Neural cell (in vitro differentiated cells): ENCODE measurements at regions not wholly inside any gene's neighbourhood (a gene's known extent, or its start where the extent isn't known, plus 50 kb on each side); places are given as distances from the start of the nearest gene placed in this dataset.

Source experiments
- H2AFZ ChIP-seq: fragments of 200-600, 300-800 bp; sonication (generic), shearing (Covaris generic); 2 replicates; pipeline ENCODE4 v1.6.0; 2014; ENCODE audit warnings: low read depth, mild to moderate bottlenecking, antibody characterized with exemption, low read length, moderate library complexity
- H3F3A ChIP-seq: fragments of 200-600 bp; shearing (Covaris generic); 2 replicates; pipeline ENCODE4 v1.6.1; 2016; ENCODE audit warnings: mild to moderate bottlenecking, moderate library complexity, mixed read lengths, antibody characterized with exemption, low read length; ENCODE audit not compliant: insufficient read depth, poor library complexity, severe bottlenecking
- H3K27ac ChIP-seq: fragments of 200-600, 300-800 bp; sonication (generic), shearing (Covaris generic); 2 replicates; pipeline ENCODE4 v1.5.1; 2014; ENCODE audit warnings: mild to moderate bottlenecking, low read length, moderate library complexity
- H3K27me3 ChIP-seq: fragments of 300-800, 200-600 bp; sonication (generic), shearing (Covaris generic); 2 replicates; pipeline ENCODE4 v1.6.0; 2014; ENCODE audit warnings: mild to moderate bottlenecking, low read depth, low read length, moderate library complexity; ENCODE audit not compliant: insufficient read depth
- H3K36me3 ChIP-seq: fragments of 300-800, 200-600 bp; sonication (generic), shearing (Covaris generic); 2 replicates; pipeline ENCODE4 v1.5.1; 2014; ENCODE audit warnings: mild to moderate bottlenecking, antibody characterized with exemption, low read length, moderate library complexity; ENCODE audit not compliant: insufficient read depth
- H3K4me2 ChIP-seq: fragments of 300-800, 200-600 bp; sonication (generic), shearing (Covaris generic); 2 replicates; pipeline ENCODE4 v1.6.0; 2014; ENCODE audit warnings: mild to moderate bottlenecking, low read length
- H3K4me3 ChIP-seq: fragments of 300-800, 200-600 bp; sonication (generic), shearing (Covaris generic); 2 replicates; pipeline ENCODE4 v1.5.1; 2014; ENCODE audit warnings: mild to moderate bottlenecking, low read length, moderate library complexity
- H3K79me2 ChIP-seq: fragments of 200-600 bp; shearing (Covaris generic); replicated peaks from 2 replicates; pipeline ENCODE4 v1.6.0; 2014; ENCODE audit warnings: mild to moderate bottlenecking, low read length, moderate library complexity; ENCODE audit not compliant: insufficient read depth
- H3K9ac ChIP-seq: fragments of 300-800, 200-600 bp; sonication (generic), shearing (Covaris generic); 2 replicates; pipeline ENCODE4 v1.6.1; 2016; ENCODE audit warnings: mild to moderate bottlenecking, low read length, mixed read lengths
- H3K9me2 ChIP-seq: fragments of 200-600 bp; shearing (Covaris generic); 2 replicates; pipeline ENCODE4 v1.6.1; 2016; ENCODE audit warnings: mild to moderate bottlenecking, low read length, mixed read lengths; ENCODE audit not compliant: insufficient read depth
- H3K9me3 ChIP-seq: fragments of 200-600, 300-800 bp; sonication (generic), shearing (Covaris generic); 2 replicates; pipeline ENCODE4 v1.6.1; 2016; ENCODE audit warnings: mild to moderate bottlenecking, mixed run types, low read length, moderate library complexity, mixed read lengths
- H4K20me1 ChIP-seq: fragments of 200-600 bp; shearing (Covaris generic); 2 replicates; pipeline ENCODE4 v1.6.1; 2016; ENCODE audit warnings: mild to moderate bottlenecking, mixed run types; ENCODE audit not compliant: insufficient read depth
- CTCF ChIP-seq: fragments of 450-650 bp; IDR thresholded peaks from 2 replicates; pipeline ENCODE4 v1.5.1; 2014; ENCODE audit warnings: antibody characterized with exemption, mild to moderate bottlenecking, moderate library complexity; ENCODE audit not compliant: poor library complexity, severe bottlenecking
- EP300 ChIP-seq: fragments of 450-650 bp; conservative IDR thresholded peaks from 2 replicates; pipeline ENCODE4 v1.6.1; 2014; ENCODE audit warnings: antibody characterized with exemption, mild to moderate bottlenecking, moderate library complexity; ENCODE audit not compliant: poor library complexity, severe bottlenecking
- EZH2 ChIP-seq: fragments of 200-600, 300-800 bp; shearing (Covaris generic), sonication (generic); IDR thresholded peaks from 2 replicates; pipeline ENCODE4 v1.6.1; 2014; ENCODE audit warnings: antibody characterized with exemption, low read length, borderline replicate concordance, mild to moderate bottlenecking; ENCODE audit not compliant: insufficient read depth, poor library complexity, severe bottlenecking
- MXI1 ChIP-seq: fragments of 450-650 bp; conservative IDR thresholded peaks from 2 replicates; pipeline ENCODE4 v1.6.1; 2014; ENCODE audit warnings: antibody characterized with exemption, mild to moderate bottlenecking; ENCODE audit not compliant: poor library complexity, severe bottlenecking
- POLR2AphosphoS5 ChIP-seq: IDR thresholded peaks from 2 replicates; pipeline ENCODE4 v1.6.1; 2012
- RAD21 ChIP-seq: fragments of 450-650 bp; conservative IDR thresholded peaks from 2 replicates; pipeline ENCODE4 v1.6.1; 2014; ENCODE audit warnings: antibody characterized with exemption, mild to moderate bottlenecking, moderate library complexity
- REST ChIP-seq: IDR thresholded peaks from 2 replicates; pipeline ENCODE4 v1.6.1; 2012; ENCODE audit warnings: borderline replicate concordance
- SMC3 ChIP-seq: fragments of 450-650 bp; conservative IDR thresholded peaks from 2 replicates; pipeline ENCODE4 v1.6.1; 2014; ENCODE audit warnings: antibody characterized with exemption, mild to moderate bottlenecking, moderate library complexity; ENCODE audit not compliant: poor library complexity
- TAF1 ChIP-seq: IDR thresholded peaks from 2 replicates; pipeline ENCODE4 v1.6.1; 2012; ENCODE audit warnings: low read depth

GRCh38 chr6:88360203-88360797 is 194.2 kb upstream of the CNR1 start:
- H3K27ac ChIP-seq = no peak overlapping the region
- no peaks in the 10 kb centered on the region for H3K27me3 ChIP-seq
- no peaks in the 10 kb centered on the region for H3K79me2 ChIP-seq
- no peaks in the 10 kb centered on the region for H4K20me1 ChIP-seq
- H3K4me2 ChIP-seq = no peak overlapping the region
- no peak overlapping the region for H3K9ac ChIP-seq
- H3K36me3 ChIP-seq = no peaks in the 10 kb centered on the region
- no peaks in the 10 kb centered on the region for H3F3A ChIP-seq
- H2AFZ ChIP-seq = no peak overlapping the region
- H3K9me2 ChIP-seq = no peaks in the 10 kb centered on the region
- no peak overlapping the region for H3K4me3 ChIP-seq
- H3K9me3 ChIP-seq = no peaks in the 10 kb centered on the region
- TF ChIP-seq MXI1 (no peak), RAD21 (no peak), EP300 (no peak), REST (no peak), CTCF (no peak), POLR2AphosphoS5 (no peak), SMC3 (no peak), TAF1 (no peak), EZH2 (no peak)

- no peak for TF ChIP-seq RAD21
- no peak for TF ChIP-seq POLR2AphosphoS5
- TF ChIP-seq EZH2 = no peak
- no peak for TF ChIP-seq TAF1
- no peak for TF ChIP-seq EP300
- TF ChIP-seq SMC3 = no peak
- no peak for TF ChIP-seq CTCF
- no peak for TF ChIP-seq MXI1
- TF ChIP-seq REST = no peak
- Histone ChIP-seq H3K9me3 (no peaks in the 10 kb centered on the region), H3K27ac (no peak overlapping the region), H3K27me3 (no peaks in the 10 kb centered on the region), H3K9me2 (no peaks in the 10 kb centered on the region), H4K20me1 (no peaks in the 10 kb centered on the region), H3K36me3 (no peaks in the 10 kb centered on the region), H3K4me2 (no peak overlapping the region), H3K79me2 (no peaks in the 10 kb centered on the region), H2AFZ (no peak overlapping the region), H3K9ac (no peak overlapping the region), H3F3A (no peaks in the 10 kb centered on the region), H3K4me3 (no peak overlapping the region)
Measured at GRCh38 chr6:88359530-88360202, 193.5 kb upstream of the CNR1 start.
